NCI-H1930 (cell line): ENCODE measurements at regions not wholly inside any gene's neighbourhood (a gene's known extent, or its start where the extent isn't known, plus 50 kb on each side); places are given as distances from the start of the nearest gene placed in this dataset.

Experiments used
- DNase-seq, 2 experiments: peaks; one replicate each; lab custom pipeline; 2025; lab: John Stamatoyannopoulos, UW

DNA sequence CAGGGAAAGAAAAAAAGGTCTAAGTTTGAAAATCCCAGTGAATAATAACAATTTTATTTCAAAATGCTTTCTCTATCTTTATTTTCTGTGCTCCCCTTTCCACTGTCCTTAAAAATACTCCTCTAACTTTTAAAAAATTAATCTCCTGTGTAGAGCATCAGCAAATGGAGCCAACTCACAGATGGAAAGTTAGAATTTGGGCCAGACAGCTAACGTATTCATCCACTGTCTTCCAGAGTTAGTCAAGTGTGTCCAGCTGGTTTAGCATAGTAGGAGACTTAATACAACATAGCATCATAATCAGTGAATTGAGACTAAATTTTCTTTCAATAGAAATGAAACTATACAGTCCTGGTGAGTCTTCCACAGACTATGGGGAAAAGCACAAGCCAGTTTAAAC is 419.0 kb upstream of the LRRC7 start:
- no peak for DNase-seq

DNA sequence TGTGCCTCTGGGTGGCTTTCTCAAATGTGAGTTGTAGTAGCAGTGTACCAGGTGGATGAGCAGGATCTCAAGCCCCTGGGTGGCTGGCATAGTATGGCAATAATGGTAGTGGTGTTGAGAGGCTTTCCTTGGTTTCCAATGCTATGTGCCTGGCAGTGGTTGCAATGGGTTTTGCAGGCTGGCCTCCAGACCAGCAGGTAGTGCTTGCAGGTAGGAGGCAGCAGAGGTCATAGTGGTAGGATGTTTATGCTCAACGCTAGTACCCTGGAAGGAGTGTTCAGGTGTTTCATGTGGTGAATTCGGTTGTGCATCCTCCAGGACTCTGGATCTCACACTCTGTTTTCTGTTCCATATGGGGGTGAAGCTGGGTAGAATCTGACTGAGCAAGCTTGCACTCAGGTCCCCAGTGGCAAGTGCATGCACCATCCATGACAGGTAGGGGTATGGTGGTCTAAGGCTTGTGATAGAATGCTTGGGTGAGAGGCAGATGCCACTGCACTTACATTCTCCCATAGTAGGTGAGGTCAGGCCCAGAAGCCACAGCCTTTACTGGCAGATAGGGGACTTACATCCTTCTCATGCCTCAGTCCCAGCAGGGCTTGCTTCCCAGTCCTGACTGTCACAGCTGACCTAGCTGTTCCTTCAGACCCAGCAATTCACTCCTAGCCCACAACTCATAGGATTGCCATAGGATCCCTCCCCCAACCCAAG is 410.5 kb upstream of the LRRC7 start:
- DNase-seq = no peak

DNA sequence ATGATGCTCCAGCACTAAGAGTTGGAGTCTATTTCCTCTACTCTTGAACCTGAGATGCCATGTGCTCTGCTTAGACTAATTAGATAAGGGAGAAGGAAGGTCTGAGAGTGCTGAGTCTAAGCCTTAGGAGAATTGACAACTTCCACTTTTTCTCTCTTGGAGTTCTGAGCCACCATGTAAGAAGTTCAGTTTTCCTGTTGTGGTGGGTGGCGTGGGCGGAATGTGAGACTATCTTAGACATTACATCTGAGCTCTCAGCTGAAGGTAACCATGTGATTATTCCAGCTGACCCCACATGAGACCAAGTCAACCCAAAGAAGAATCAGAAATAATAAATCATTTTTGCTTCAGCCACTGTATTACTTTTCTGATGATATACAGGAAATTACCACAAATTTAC is 404.5 kb upstream of the LRRC7 start:
- no peak for DNase-seq

DNA sequence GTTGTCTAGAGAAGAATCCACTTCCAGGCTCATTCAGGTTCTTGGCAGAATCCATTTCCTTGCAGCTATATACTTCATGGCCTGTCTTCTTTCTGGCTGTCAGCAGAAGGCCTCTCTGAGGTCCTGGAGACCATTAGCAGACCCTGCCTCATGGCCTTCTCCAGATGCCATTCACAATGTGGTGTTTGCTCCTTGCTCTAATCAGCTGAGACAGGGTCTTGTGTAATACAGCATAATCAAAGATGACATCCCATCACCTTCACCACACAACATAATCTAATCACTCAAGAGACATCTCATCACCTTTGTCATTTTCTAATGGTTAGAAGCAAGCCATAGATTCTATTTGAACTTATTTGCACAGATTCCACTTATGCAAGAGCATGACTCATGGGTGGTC is 403.9 kb upstream of the LRRC7 start:
- no peak for DNase-seq

DNA sequence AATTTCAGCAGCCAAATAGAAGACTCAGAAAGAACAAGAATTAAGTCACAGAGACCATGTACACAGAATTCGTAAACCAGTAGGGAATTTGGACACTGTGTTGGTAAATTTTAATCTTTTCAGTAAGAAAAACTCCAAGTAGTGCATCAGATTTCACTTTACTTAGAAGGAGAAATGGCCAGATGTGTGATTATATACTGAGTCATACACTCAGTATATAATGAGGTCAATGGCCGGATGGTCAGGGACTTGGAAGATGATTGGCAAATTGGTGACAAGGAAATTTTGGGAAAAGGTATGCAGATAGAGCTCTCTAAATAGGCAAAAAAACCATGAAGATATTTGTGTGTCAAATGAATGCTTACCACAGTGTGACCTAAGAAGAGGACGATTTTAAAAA is 399.8 kb upstream of the LRRC7 start:
- DNase-seq = no peak

DNA sequence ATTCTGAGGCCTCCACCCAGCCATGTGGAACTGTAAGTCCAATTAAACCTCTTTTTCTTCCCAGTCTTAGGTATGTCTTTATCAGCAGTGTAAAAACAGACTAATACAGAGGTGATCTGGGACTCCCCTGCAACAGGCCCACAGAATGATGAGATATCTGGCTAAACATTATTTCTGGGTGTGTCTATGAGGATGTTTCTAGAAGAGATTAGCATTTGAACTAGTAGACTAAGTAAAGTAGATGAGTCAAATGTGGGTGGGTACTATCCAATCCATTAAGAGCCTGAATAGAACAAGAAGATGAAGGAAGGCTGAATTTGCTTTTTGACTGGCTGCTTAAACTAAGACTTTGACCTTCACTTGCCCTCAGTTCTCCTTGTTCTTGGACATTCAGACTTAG is 396.5 kb upstream of the LRRC7 start:
- DNase-seq = no peak

DNA sequence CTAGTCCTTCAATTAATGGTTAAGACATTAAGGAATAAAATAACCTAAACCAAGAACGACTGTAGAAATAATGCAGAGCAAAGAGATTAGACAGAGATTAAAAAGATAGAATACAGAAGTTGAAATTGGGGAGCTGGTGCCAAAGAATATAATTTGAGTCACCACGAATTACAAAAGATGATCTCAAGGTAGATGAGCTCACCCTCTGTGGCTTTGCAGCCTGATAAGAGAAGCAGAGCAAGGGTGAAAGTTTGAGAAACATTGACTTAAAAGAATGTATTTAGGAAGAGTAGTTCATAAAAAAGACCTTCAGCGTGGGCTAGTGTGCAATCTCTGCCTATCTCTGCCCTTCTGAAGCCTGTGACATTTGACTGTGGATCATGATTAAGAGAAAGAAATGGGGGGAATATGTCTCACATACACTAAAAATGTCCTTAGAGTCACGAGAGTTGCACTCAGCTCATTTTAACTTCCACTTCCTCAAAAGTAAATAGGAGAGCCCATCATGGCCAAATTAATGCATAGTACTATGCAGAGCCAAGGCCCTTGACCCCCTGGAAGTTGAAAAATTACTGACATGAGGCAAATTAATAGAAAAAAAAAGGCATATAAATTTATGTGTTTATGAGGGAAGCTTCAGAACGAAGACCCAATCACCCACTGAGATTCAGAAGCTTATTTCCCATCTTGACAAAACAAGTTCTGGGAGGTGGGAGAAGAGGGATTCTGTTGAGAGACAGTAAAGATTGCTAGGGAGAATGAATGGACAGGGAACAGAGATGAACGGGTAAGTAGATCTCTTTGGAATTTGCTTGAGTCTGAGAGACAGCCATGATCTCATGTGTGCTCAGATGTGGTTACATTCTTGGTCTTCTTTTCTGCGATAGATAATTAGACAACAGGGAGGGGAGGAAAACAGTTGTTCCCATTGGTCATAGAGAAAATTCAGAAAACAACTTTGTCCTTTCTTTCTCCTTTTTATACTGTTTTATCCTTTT is 395.4 kb upstream of the LRRC7 start:
- DNase-seq = no peak

DNA sequence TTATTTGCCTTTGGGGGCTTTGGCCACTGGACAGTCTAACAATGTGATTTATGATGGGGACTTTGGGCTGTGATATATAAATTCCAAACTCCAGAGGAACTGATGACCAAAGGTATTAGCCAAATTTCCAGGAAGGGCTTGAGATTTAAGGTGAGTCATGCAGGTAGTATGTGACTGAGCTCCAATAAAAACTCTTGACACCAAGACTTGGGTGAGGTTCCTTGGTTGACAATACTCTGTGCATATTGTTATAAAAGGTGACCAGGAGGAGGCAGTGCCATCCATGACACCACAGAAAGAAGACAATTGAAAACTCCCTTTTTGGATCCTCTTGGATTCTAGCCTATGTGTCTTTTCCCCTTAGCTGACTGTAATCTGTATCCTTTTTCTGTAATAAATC is 392.7 kb upstream of the LRRC7 start:
- DNase-seq = no peak

DNA sequence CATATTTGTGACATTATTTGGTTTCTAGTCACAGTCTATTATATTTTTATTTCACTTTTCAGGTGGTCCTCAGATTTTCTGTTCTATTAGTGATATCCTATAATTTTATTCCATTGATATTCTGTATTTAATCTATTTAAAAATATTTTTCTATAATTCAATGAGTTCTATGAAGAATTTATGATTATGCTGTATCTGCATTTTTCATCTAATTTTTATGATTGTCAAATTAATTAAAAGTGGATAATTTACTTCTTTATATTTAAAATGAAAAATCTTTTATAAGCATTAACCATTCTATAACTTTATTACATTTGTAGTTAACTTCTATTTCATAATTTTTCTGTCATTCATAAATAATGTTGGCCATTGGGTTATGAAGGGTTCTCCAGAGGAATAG is 387.4 kb upstream of the LRRC7 start:
- DNase-seq = no peak

DNA sequence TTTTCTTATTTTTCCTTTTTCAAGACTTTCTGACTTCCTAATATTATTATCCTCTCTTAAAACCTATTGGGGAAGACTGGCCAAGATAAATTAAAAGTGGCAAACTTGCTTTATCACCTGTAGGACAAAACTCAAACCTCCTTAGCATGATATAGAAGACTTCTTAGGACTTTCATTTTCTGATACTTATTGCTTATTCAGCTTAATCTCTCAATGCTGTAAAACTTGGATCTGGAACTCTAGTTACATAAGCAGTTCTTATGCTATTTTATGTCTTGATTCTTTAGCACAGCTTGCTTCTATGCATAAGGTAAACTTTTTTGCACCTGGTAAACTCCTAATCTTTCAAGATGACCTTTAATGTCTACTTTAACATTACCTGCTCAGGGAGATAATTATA is 382.3 kb upstream of the LRRC7 start:
- no peak for DNase-seq

DNA sequence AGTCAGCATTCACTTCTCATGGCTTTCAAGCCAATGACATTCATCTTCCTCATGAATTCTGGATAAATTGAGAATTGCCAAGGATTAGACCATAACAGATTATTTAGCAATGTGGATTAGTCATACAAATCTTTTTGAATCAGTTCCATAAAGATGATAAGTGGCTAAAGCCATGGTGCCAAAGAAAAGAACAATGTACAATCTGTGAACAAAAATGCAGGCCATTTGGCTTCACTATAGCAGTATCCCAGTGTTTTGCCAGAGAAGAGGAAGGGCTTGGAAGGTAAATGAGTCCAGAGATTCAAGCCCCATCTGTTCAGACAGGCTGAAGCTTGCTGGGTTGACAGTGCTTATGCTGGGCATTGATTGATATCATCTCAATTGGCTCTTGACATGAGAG is 376.4 kb upstream of the LRRC7 start:
- peak; percentile 25 to 38 for DNase-seq

DNA sequence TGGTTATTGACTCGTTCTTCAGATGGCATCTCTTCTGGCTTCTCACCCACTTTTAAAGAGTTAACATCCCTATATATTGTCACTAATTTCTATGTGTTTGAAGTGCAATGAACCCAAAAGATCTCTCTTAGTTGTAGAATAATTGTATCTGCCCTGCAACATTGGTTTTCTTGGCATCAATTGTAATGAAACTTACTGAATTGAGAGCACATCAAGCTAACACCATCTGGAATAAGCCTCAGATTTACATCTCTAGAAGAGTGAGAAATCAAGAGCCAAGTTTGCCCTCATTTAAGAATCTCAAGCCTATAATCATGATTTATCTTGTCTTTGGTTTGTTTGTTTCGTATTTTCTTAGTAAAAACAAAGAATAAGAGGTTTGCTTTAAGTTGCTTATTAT is 372.6 kb upstream of the LRRC7 start:
- no peak for DNase-seq

DNA sequence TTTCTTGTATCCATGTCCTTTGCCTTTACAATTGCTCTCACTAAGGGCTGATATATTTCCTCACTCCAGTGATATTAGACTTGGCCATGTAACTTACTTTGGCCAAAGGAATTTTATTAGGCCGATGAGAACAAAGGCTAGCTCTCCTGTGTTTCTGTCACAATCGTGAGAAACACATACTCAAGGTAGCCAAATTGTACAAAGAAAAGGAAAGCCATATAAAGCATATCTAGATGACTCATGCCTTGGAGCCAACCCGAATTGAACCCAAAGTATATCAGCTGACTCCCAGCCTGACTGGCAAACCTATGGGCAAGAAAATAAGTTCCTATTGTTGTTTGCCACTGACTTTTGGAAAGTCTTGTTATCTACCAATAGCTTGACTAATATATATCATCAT is 371.7 kb upstream of the LRRC7 start:
- no peak for DNase-seq

DNA sequence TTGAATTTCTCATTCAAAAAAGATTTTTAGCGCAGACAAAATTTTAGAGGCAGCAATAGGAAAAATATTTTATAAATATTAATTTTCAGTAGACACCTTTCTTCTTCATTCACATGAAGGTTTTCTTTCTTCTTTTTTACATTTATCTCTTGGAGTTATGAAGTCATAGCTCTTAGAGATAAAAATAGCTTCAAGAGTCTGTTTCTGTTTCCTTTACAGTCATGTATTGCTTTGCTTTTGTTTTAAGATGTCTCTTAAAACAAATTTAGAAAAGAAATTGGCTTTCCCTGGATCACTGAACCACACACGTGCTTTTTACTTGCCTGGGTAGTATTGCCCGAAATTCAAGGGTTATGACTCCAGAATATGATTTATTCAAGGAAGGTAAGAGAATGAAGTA is 369.9 kb upstream of the LRRC7 start:
- DNase-seq = no peak

DNA sequence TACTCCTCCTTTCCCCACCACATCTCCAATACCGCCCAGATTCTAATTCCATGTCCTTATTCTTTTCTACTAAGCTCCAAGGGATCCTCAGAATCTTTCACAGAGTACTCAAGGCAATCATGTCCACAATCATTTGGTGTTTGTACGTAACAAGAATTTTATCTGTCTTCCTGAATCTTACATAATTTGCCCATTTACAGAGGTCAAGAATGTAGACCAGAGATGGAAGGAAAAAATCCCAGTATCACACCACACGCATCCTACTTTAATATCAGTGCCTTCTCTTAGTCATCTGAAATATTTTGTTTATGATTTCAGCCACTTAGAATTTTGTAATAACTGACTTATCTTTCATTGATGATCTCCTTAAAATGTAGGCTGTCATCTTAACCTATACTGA is 366.0 kb upstream of the LRRC7 start:
- DNase-seq = no peak

DNA sequence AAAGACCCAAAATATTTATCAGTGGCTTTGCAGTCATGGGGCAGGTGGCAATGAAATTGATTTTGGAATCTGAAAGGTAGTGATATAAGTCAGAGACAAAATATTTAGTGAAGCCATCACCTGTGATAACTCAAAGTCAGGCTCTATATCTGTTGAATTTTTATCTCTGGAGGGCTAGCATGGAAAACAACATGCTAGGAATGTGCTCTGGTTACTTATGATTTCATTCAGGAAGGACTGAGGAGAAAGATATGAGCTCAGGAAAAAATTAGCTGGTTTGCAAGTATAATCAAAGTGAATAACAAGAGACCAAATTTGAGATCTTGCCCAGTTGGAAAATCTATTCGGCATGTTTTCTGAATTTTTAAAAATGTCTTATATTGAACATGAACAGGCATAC is 364.6 kb upstream of the LRRC7 start:
- no peak for DNase-seq

DNA sequence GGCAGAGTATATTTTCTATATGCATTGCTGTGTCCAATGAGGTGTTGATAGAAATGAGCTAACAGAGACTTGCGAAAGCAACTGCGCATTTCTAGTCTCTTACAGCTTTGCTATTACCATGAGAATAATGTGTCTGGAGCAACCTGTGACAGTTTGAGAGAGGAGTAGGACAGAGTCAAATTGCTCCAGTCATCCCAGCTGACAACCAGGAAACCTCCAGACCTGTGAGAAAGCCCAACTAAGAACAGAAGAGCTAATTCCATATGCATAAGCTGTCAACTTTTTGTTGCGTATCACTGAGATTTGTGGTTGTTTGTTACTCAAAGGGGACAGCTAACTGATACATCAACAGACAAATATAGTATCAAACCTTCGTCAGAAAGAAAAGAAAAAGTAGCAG is 354.1 kb upstream of the LRRC7 start:
- no peak for DNase-seq

DNA sequence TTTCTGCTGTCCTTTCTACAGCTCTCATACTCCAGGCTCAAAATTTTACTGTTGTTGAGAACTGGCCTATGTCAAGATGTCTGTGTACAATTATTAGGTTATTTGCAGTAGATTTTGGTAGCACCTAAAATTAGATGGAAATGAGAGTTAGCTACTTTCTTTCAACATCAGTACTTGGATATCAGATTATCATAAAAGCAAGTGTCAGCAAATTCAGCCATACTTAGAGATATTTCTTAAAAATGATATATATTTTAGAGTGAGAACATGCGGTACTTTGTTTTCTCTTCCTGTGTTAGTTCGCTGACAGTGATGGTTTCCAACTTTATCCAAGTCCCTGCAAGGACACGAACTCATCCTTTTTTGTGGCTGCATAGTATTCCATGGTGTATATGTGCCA is 351.8 kb upstream of the LRRC7 start:
- no peak for DNase-seq

DNA sequence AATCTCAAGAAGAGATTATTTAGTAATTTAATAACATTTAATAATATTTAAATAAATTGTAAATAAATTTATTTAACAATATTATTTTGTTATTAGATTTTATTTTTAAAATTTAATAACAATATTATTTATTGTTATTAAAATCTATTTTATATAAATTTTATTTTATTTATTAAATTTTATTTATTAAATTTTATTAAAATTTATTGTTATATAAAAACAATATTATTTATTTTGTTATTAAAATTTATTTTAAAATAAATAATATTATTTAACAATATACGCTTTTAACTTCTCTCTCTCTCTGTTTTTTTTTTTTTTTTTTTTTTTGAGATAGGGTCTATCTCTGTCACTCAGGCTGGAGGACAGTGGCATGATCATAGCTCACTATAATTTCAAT is 347.1 kb upstream of the LRRC7 start:
- no peak for DNase-seq

DNA sequence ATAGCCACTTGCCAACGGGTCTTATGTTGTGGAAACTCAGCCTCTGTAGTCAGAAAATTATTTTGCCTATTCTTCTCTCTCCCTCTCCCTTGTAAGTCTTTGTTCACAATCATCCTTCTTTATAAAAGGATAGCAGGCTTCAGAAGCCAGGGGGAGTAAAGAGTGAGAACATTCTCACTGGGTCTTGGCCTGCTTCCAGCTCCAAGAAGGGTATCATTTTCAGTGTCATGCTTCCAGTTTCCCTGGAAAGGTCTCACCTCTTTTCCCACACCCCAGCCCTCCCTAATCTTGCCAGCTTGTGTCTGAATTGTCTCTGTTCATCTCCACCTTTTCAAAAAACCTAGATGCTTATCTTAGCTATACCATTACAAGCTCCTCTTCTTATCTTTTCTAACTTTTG is 346.2 kb upstream of the LRRC7 start:
- DNase-seq = no peak

DNA sequence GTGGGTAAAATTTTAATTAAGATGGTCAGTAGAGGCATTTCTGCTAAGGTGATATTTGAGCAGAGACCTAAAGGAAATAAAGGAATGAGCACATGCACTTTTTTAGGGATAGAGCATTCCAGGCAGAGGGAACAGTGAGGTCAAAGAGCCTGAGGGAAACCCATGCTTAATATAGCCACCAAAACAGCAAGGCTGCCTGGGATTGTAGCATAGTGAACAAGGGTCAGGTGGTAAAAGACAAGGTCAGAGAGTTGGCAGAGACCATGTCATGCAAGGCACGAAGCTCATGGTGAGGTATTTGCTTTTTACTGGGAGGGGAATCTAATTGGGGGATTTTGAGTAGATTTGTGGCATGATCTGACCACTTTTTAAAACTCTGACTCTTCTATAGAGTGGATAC is 344.6 kb upstream of the LRRC7 start:
- DNase-seq = no peak

DNA sequence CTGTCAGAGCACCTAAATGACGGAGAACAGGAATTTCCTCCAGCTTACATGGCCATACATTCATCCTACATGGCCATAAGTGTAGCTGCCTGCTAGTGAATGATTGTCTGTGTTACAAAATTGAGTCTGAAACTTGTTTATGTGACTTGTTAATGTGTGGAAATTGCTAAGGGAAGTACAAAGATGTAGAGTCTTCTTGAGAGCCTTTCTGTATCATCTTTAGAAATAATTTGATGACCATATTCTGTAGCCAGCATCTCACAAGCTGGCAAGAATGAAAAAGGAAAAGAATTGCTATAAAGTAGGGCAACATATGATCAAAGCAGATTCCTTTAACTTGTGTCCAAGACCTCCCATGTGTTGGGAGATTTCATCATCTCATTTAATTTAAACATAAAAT is 339.2 kb upstream of the LRRC7 start:
- no peak for DNase-seq

DNA sequence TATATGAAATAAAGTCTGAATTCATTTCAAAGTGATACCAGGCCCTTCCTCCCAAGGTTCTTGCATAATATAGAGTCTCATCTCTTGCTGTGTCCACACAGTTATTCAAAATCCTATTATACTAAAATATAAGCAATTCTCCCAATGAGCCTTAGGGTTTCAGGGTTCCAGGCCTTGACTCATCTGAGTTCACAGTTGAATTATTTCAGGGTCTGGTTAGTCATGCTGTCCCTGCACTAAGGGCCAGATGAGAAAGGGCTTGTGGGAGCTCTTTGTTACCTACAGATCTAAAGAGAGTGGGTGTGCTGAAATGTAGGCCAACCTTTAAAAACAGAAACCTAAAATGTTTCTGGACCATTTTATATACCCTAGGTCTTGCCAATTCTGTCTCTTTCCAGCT is 337.5 kb upstream of the LRRC7 start:
- DNase-seq = no peak

DNA sequence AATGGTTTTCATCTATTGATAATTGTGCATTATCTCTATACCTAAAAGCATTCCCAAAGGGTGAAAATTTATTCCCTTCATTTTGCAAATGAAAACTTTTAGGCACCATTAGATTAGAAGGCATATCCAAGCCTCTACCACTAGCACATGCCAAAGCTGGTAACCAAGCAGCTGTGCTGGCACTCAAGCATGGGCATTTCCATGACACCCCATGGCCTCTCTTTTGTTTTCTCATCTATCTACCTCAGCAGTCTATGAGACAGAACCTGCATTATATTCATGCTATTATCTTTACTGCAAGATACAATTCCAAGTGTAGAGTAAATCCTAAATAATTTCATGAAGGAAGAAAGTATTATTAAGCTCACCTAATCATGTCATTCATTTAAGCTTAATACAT is 334.3 kb upstream of the LRRC7 start:
- no peak for DNase-seq
